ENCODE measurements at regions not wholly inside any gene's neighbourhood (a gene's known extent, or its start where the extent isn't known, plus 50 kb on each side); places are given as distances from the start of the nearest gene placed in this dataset.
A peak's percentile ranks its signal among the peaks of the same experiment; 100 is the strongest.

GRCh38 chr4:26139310-26139924 is 181.4 kb upstream of the RBPJ start:
- DNase-seq (no peak), ATAC-seq (no peak)
- Histone ChIP-seq H3K27ac (peak overlapping the region in 2 of 4 donors; percentile 28 to 57), H3K4me1 (peaks cover 4 to 10% of the 10 kb centered on the region in 2 donors), H3K4me3 (no peak overlapping the region), H3K36me3 (no peaks in the 10 kb centered on the region), H3K27me3 (no peaks in the 10 kb centered on the region), H3K9me3 (no peaks in the 10 kb centered on the region)
- intact Hi-C loops (cut with DNase I; ENCODE audit: low total_unique reads): no loop called here
- in situ Hi-C loops (cut with MboI; ENCODE audit: low sequenced_read_pairs in 4 of 4): no loop called here
- TF ChIP-seq, protein P1, sequence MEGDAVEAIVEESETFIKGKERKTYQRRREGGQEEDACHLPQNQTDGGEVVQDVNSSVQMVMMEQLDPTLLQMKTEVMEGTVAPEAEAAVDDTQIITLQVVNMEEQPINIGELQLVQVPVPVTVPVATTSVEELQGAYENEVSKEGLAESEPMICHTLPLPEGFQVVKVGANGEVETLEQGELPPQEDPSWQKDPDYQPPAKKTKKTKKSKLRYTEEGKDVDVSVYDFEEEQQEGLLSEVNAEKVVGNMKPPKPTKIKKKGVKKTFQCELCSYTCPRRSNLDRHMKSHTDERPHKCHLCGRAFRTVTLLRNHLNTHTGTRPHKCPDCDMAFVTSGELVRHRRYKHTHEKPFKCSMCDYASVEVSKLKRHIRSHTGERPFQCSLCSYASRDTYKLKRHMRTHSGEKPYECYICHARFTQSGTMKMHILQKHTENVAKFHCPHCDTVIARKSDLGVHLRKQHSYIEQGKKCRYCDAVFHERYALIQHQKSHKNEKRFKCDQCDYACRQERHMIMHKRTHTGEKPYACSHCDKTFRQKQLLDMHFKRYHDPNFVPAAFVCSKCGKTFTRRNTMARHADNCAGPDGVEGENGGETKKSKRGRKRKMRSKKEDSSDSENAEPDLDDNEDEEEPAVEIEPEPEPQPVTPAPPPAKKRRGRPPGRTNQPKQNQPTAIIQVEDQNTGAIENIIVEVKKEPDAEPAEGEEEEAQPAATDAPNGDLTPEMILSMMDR (IDR thresholded peaks at IDR 0.05 in 4 of 5, conservative IDR thresholded peaks at IDR 0.05 in 1 of 5): no peak
- no peak for TF ChIP-seq POLR2A (IDR thresholded peaks at IDR 0.05)

DNA sequence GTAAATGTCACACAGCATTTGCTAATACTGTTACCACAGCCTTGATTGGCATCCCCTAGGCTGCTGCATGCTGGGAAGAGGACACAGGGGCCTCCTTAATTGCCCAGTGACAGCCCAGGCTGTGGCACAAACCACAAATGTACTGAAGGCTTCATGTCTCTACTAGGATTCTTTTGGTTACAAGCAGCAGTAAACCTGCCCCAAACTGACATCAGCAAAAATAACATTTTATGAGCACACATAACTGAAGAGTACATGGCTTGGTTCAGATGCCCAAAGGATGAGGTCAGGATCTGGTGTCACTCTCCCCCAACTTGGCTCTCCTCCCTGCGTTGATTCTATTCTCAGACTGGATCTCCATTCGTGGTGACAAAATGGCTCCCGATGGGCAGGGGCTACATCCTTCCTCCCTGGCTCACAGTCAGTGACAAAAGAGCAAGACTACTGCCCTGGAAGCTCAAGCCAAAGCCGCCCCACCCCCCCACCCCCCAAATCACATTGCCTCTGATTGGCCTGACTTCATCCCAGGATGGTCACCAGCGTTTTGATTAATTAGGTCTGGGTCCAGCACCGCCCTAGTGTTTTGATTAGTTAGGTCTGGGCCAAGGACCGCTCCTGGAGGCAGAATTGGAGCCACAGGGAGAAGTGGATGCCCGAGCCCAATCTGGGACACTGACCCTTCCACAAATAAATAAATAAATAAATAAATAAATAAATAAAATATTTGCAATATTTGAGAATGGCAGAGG is 180.5 kb upstream of the RBPJ start:
- H3K9me3 ChIP-seq: no peaks in the 10 kb centered on the region
- ATAC-seq (peak; percentile 57 to 76), DNase-seq (peak in 1 of 2 donors; percentile 27)
- H3K36me3 ChIP-seq: no peaks in the 10 kb centered on the region
- in situ Hi-C loops (cut with MboI; ENCODE audit: low sequenced_read_pairs in 4 of 4) (no loop called here), intact Hi-C loops (cut with DNase I; ENCODE audit: low total_unique reads) (no loop called here)
- TF ChIP-seq POLR2A (IDR thresholded peaks at IDR 0.05): no peak
- TF ChIP-seq, protein P1 (IDR thresholded peaks at IDR 0.05 in 4 of 5, conservative IDR thresholded peaks at IDR 0.05 in 1 of 5): no peak
- H3K27ac ChIP-seq: peak overlapping the region; percentile 10 to 57 (median 36)
- H3K4me1 ChIP-seq: peaks cover 4 to 10% of the 10 kb centered on the region in 2 donors
- H3K27me3 ChIP-seq: no peaks in the 10 kb centered on the region
- no peak overlapping the region for H3K4me3 ChIP-seq

DNA sequence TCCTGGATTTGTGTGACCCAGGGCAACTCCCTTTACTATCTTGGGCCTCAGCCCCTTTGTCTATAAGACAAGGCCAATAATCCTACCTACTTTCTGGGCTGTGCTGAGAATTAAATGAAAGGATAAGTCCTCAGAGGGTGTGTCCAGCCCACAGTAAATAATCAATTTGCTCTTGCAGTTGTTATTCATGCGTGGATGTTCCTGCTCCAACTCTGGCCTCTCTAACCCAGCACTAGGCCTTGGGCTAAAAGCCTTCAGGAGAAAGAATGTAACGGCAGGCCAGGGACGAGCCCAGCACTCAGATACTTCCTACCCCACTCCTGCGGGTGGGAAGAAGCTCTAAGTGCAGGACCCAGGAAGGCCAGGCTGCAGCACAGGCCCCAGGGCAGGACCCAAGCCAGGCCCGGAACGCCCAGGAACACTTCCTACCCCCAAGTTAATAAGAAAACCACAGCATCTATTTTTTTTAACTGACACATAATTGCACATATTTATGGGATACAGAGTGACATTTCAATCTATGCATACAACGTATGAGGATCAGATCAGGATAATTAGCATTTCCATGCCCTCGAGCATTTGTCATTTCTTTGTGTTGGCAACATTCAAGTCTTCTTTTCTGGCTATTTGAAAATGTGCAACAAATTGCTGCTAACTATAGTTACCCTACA is 179.6 kb upstream of the RBPJ start:
- in situ Hi-C loops (cut with MboI; ENCODE audit: low sequenced_read_pairs in 4 of 4) (no loop called here), intact Hi-C loops (cut with DNase I; ENCODE audit: low total_unique reads) (no loop called here)
- no peak for DNase-seq
- Histone ChIP-seq H3K27ac (peak overlapping the region in 3 of 4 donors; percentile 28 to 44 (median 43)), H3K4me1 (peaks cover 4 to 10% of the 10 kb centered on the region in 2 donors), H3K9me3 (no peaks in the 10 kb centered on the region), H3K27me3 (no peaks in the 10 kb centered on the region), H3K4me3 (no peak overlapping the region), H3K36me3 (no peaks in the 10 kb centered on the region)
- no peak for ATAC-seq
- TF ChIP-seq POLR2A (IDR thresholded peaks at IDR 0.05): no peak
- TF ChIP-seq, protein P1 (IDR thresholded peaks at IDR 0.05 in 4 of 5, conservative IDR thresholded peaks at IDR 0.05 in 1 of 5): no peak

DNA sequence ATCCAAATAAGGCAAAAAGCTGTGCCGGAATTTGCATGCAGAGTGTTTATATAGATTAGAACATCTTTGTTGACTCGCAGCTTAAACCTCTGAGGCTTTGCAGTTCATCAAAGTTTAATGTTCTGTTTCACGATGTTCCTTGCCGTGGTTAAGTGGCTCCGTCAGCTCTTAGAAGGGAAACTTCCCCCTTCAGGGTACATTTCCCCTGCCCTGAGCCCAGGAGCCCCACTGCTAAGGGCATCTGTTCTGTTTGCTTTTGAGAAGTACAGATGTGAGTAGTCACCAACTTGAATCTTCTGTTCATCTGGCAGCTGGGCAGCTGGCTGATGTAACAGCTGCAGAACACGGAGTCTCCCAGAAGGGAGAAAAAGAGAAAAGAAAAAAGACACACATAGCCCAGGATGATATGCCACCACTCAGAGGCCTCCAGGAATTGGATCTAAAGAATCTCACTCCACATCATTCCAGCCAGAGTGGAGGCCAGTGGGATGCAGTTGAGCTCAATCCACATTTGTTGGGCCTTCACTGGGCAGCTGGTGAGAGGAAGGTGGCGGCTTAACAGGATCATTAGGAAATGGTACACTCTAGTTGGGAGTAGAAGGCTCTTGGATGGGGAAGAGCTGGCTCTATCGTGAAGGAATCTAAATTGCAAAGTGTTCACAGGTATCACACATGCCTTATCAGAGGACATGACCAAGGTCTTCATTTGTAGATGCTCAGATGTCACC is 178.7 kb upstream of the RBPJ start:
- ATAC-seq: peak; percentile 51 to 63
- intact Hi-C loops (cut with DNase I; ENCODE audit: low total_unique reads) (no loop called here), in situ Hi-C loops (cut with MboI; ENCODE audit: low sequenced_read_pairs in 4 of 4) (no loop called here)
- Histone ChIP-seq H3K27me3 (no peaks in the 10 kb centered on the region), H3K36me3 (no peaks in the 10 kb centered on the region), H3K4me1 (peaks cover 4 to 10% of the 10 kb centered on the region in 2 donors), H3K9me3 (no peaks in the 10 kb centered on the region), H3K4me3 (no peak overlapping the region), H3K27ac (peak overlapping the region in 1 of 4 donors; percentile 43)
- peak in 1 of 2 donors; percentile 16 for TF ChIP-seq POLR2A (IDR thresholded peaks at IDR 0.05)
- TF ChIP-seq, protein P1 (IDR thresholded peaks at IDR 0.05 in 4 of 5, conservative IDR thresholded peaks at IDR 0.05 in 1 of 5): no peak
- peak; percentile 25 to 51 for DNase-seq
